Stimulated activated CD8-positive, alpha-beta memory T cell treated with anti-CD3 and anti-CD28 coated beads, Interleukin-12 subunit alpha, Interleukin-12 subunit beta, amount 100 ng/mL, for 24 hours (primary cell): ENCODE measurements at regions not wholly inside any gene's neighbourhood (a gene's known extent, or its start where the extent isn't known, plus 50 kb on each side); places are given as distances from the start of the nearest gene placed in this dataset.
"Not testable (repeated sequence)": the region's sequence is repeated elsewhere in the genome, so short reads cannot be mapped to it uniquely, and the experiment has no call there.

Source experiments
- DNase-seq: peaks from one replicate; pipeline ENCODE4 v3.0.0-alpha.2; 2020; ENCODE audit errors: extremely low read depth

DNA sequence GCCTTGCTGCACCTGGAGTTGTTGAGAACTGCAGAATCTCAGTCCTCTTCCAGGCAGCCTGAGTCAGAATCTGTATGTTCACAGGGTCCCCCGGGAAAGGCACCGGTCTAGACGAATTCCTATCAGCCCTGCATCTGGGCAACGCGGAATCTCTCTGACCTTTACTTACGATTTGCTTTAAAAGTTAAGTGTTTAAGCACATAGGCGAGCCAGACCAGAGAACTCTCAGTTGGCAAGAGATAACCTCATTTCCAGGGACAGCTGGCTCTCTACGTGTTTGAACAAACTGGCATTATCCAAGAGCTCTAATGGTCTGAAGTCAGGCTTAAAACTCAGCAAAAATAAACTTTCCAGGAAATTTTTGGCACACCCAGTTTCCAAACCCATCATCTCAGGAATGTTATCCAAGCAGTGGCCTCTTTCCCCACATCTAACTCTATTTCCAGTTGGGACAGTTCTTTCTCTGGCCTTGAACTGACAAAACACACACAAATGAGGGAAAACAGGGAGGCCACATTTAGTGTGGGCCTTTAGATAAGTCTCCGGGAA is 53.4 kb downstream of the HES1 start:
- no peak for DNase-seq

DNA sequence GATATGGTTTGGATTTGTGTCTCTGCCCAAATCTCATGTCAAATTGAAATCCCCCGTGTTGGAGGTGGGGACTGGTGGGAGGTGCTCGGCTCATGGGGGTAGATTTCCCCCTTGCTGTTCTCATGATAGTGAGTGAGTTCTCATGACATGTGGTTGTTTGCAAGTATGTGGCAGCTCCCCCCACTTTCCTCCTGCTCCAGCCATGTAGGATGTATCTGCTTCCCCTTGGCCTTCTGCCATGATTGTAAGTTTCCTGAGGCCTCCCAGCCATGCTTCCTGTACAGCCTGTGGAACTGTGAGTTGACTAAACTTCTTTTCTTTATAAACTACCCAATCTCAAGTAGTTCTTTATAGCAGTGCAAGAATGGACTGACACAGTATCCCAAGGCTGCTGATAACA is 55.9 kb downstream of the HES1 start:
- not testable (repeated sequence) for DNase-seq

DNA sequence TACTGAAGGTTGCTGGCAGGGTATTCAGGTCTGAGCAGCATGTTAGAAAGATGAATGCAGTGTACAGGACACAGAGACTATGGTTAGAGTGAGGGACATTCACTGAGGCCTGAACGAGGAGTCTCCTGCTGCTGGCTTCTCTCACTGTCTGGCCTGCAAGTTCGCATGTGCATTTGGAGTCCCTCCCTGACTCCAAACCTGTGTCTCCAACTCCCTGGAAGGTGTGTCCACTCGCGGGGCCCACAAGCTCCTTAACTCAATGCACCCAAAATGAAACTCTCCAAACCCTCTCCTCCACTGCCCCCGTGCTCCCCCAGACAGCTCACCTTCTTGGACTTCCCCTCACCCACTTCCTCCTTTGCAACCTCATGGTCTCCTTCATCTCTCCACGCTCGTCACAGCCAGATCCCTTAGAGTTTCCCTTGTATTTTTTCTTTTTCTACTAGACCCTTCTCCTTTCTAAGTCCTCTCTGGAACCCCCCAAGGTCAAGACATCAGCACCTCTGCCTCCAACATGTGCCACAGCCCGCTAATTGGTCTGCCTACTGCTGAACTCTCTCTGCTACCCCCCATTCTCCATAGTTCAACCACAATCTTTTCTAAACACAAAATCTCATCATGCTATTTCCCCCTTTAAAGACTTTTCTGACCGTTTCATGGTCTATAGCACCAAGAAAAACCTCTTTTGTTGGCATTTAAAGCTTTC is 58.3 kb downstream of the HES1 start:
- no peak for DNase-seq

- no peak for DNase-seq
Measured at GRCh38 chr3:194194757-194195085, 58.8 kb downstream of the HES1 start.

GRCh38 chr3:194195611-194196010 is 59.7 kb downstream of the HES1 start:
- no peak for DNase-seq

DNA sequence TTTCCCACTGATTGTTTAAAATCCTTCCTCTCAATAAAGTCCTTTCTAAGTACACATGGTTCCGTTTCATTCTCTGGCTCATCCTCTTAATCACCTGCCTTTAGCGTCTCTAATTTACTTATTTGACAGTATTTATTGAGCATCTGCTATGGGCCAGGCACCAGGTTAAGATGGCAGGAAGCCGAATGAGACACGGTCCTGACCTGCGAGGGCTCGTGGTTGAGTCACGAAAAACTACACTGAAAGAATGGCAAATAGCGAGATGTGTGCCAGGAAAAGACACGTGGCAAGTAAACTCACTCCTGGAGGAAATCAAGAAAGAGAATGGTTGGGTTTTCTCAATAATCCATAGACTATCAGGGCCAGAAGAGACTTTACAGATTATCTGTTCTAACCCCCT is 60.9 kb downstream of the HES1 start:
- no peak for DNase-seq

- no peak for DNase-seq
Measured at GRCh38 chr3:194197396-194197960, 61.5 kb downstream of the HES1 start.

DNA sequence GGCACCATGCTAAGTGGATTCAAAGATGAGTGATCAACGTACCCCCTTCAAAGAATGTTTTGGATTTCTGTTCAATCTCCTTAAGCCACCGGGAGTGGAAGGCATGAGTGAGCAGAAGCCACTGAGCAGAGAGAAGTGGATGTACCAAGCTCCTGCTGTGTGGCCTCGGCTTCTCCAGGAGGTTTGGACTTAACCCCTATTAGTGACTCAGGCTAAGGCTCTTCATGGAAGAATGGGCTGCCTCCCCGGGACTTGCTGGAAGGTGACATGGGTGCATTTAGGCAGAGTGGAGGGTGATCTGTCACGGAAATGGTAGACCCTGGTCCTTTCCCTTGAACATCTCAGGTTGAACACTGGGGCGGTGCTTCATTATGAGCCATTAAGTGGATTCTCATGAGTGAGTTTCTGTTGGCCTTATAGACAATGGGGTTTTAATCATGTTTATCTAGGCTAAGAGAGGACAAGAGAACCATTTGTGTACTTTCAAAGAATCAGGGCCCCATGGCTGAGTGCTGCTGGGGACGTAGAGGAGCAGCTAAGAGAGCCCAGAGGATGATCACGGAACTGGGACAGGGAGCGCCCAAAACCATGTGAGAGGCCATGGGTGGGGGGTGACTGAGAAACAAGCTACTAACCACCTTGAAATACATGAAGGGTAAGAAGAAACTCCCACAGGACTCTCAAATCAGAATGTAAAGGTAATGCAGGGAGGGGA is 62.2 kb downstream of the HES1 start:
- DNase-seq: no peak

- no peak for DNase-seq
Measured at GRCh38 chr3:194198938-194199337, 63.0 kb downstream of the HES1 start.

DNA sequence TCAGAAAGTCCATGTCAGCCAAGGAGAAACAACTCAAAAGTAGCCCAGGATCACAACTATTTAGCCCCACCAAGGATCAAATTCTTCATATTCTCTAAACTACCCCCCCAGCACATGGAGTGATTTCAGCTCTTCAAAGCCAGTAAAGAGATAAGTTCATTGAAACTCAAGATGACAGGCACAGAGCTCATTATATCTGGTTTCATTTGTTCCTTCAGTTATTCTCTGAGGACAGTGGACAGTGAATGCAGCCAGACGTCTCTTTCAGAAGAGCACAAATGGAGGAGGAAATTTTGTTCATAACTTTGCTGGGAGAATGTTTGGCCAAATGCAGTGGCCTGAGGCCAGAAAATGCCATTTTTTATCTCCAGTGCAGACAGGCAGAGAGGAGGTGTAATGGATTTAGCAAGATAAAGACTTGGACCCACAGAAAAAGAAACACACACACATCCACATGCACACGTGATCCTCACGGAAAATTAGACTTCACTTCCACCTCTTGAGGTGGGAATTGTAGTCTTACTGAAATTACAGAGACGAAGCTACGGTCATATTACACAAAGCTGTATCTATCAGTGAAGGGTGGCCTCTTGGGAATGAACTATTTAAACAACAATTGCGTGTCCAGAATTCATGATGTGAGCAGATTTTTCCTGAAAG is 64.6 kb downstream of the HES1 start:
- no peak for DNase-seq

GRCh38 chr3:194201953-194202666 is 66.2 kb downstream of the HES1 start:
- DNase-seq: no peak

DNA sequence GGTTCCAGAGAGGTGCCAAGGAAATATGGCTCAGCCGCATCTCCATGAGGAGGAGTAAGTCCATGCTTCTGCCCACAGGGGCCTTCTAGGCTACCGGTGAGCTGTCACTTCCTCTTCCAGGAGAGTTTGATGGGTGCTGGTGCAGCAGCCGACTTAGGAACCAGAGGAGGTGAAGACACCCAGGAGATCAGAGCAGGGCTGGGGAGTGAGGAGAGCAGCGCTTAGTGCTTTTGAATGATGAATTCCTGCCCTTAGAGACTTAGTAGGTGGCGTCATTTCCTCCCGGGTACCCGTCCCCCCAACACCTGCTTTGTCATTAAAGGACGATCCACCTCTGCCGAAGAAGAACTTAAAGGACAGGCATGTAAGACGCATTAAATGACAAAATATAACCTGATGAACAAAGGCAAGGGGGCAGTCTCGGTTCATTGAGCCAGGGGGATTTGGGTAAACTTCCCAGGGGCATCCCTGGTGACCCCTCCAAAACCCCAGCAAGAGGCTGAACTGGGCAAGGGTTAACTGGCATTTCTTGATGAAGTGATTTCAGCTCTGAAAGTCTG is 67.6 kb downstream of the HES1 start:
- DNase-seq: no peak

DNA sequence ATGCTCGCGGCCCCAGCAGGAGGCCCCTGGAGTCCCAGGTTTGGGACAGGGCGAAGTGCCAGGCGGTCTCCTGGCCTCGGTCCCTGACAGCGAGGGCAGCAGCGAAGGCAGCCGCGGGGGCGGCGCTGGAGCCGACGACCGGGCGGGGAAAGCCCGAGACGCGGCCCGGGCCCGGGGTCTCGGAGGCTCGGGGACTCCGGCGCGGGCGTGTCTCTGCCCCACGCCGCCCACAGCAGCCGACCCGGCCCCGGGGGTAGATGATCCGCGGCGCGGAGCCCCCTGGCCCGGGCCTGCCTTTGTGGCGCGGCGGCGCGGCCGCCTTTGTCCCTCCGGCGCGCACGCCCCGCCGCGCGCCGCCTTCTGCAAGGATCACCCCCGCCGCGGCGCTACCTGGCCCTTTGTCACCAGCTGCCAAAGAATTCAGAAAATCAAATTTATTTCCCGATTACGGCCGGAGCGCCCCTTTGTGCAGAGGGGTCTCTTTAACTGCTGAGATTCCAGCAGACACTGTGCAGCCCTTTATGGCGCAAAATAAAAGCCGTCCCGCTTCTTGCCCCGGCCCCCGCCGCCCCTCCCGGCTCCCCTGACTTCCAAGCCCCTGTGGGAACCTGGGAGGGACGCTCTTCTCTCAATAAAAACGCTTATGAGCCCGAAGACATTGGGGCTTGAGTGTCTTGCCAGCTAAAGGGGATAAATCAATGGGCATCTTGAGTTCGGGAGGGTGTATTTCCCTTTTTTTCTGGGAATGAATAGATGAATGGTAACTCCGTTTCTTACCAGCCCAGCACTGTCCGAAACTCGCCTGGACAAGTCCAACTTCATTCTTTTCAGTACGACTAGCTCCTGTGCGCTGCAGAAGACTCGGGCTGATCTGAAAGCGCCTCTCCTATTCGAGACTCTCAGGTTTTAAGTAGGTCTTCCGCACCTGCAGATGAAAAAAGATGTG is 68.4 kb downstream of the HES1 start:
- DNase-seq: no peak

DNA sequence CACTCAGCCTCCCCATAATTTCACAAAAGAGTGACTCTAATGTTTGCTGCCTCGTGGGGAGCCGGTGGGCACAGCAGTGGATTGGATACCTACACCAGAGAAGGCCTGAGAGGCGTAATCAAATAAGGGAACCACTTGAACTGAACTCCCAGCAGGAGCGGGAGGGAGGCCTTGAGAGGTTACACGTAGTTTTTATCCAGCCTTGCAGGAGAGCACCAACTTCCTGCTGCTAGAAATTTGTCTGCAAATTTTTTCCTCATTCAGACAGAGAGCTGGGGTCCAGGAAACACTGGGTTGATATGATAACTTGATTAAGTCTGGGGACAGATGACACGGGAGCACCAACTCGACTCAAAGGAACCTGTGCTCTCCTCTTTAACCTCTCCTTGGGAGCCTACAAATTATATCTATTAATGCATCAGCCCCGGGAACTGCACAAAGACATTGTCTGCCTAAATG is 69.8 kb downstream of the HES1 start:
- DNase-seq: no peak

DNA sequence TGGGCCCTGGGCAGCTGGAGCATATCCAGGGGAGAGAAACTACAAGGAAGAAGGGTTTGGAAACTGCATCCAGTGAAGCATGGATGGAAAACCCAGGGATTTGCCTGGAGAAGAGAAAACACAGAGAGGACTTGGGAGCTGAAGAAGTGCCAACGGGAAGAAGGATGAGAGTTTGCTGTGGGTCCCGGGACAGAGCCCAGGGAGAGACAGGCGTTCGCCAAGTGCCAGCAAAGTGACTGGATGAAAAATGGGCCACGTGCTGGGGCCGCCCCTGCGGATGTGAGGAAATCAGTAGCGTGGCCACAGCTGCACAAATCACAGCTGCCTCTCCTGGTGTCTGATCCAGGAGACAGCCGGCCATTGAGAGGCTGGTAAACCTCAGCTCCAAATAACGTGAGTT is 70.4 kb downstream of the HES1 start:
- DNase-seq: no peak

DNA sequence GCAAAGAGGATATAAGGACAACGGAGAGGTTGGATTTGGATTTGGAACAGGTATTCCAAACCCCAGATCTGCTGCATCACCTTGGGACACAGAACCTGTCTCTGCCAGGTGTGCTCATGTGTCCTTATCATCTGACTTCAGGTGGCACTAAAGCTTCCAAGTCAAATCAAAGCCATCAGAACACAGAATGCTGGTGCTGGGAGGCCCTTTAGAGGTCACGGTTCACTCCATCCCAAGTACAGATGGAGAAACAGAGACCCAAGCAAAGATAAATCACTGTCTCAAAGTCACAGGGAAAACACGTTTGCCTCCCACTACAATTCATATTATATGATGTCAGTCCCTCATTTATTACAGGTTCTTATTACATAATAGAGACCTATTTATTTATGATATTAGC is 72.8 kb downstream of the HES1 start:
- DNase-seq: no peak

DNA sequence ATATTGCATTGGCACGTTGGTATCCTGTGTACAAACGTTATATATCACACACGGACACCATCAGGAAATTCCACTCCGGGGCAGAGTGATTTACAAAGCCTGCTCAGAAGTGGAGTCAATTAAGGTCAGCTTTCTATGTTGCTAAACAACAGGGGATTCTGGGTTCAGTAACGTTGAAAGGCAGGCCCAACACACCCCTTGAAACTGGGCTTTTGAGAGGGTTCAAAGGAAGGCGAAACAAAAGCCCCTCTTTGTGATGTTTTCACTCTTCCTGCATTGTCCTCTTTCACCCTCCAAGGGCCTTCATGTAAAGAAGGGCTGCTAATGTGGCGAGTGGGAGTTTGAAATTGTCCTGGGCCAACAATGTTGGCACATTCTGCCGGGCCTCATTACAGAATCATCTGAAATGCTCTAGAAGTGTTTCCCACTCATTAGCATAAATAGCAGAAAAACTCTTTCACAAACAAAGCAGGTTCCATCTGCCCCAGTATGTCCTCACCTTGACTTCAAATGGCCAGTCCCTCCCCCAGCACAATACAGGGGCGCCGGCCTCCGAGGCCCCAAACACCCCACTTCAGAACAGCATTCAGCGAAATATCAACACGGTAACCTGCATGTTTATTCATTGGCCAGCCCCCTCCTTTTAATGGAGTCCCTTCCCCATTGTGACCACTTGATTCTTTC is 76.4 kb downstream of the HES1 start:
- DNase-seq: no peak

DNA sequence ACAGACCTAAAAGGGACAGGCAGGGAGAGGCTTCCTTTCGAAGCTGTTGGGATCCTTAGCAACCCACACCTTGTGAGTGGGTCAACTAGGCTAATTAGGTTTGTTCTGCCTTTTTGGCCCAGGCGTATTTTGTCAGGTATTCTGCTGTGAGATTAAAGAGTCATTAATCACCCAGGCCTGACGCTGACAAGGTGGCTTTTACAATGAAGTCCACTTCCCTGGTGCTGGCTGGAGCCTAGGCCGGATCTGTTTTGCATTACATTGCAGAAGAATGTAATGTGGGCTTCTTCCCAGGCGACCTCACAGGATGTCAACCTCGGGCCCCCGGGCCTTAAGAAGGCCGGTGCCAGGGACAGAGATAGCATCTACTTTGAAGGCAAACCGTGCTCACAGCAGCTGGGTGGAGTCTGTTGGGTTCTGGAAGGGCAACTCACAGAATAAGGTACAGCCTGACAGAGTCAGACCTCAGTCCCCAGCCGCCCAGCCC is 76.9 kb downstream of the HES1 start:
- no peak for DNase-seq

- DNase-seq: no peak
Measured at GRCh38 chr3:194215392-194215791, 79.4 kb downstream of the HES1 start.
